ENCODE measurements at regions not wholly inside any gene's neighbourhood (a gene's known extent, or its start where the extent isn't known, plus 50 kb on each side); places are given as distances from the start of the nearest gene placed in this dataset.
A peak's percentile ranks its signal among the peaks of the same experiment; 100 is the strongest.

- H3K4me3 ChIP-seq (ENCODE audit: low read depth, low read length): no peak overlapping the region
- no peak for DNase-seq (ENCODE audit: low read depth)
- no peak for TF ChIP-seq CTCF (IDR thresholded peaks at IDR 0.05; ENCODE audit: insufficient read depth, low read depth, low read length, missing control alignments)
Measured at GRCh38 chr2:107398683-107399082, 428.0 kb upstream of the RGPD4 start.

GRCh38 chr2:107402330-107402729 lies 424.4 kb upstream of the RGPD4 start:
- TF ChIP-seq CTCF (IDR thresholded peaks at IDR 0.05; ENCODE audit: insufficient read depth, low read depth, low read length, missing control alignments): no peak
- DNase-seq (ENCODE audit: low read depth): peak; percentile 2
- no peak overlapping the region for H3K4me3 ChIP-seq (ENCODE audit: low read depth, low read length)

- no peak for DNase-seq (ENCODE audit: low read depth)
- no peak for TF ChIP-seq CTCF (IDR thresholded peaks at IDR 0.05; ENCODE audit: insufficient read depth, low read depth, low read length, missing control alignments)
- H3K4me3 ChIP-seq (ENCODE audit: low read depth, low read length): no peak overlapping the region
Measured at GRCh38 chr2:107405261-107405660, 421.4 kb upstream of the RGPD4 start.

GRCh38 chr2:107407017-107407416 lies 419.7 kb upstream of the RGPD4 start:
- TF ChIP-seq CTCF (IDR thresholded peaks at IDR 0.05; ENCODE audit: insufficient read depth, low read depth, low read length, missing control alignments): no peak
- DNase-seq (ENCODE audit: low read depth): no peak
- H3K4me3 ChIP-seq (ENCODE audit: low read depth, low read length): no peak overlapping the region

- no peak for TF ChIP-seq CTCF (IDR thresholded peaks at IDR 0.05; ENCODE audit: insufficient read depth, low read depth, low read length, missing control alignments)
- DNase-seq (ENCODE audit: low read depth): no peak
- no peak overlapping the region for H3K4me3 ChIP-seq (ENCODE audit: low read depth, low read length)
Measured at GRCh38 chr2:107407974-107408373, 418.7 kb upstream of the RGPD4 start.

GRCh38 chr2:107411267-107411666 lies 415.4 kb upstream of the RGPD4 start:
- DNase-seq (ENCODE audit: low read depth): no peak
- no peak for TF ChIP-seq CTCF (IDR thresholded peaks at IDR 0.05; ENCODE audit: insufficient read depth, low read depth, low read length, missing control alignments)

GRCh38 chr2:107412209-107412904 lies 414.3 kb upstream of the RGPD4 start:
- DNase-seq (ENCODE audit: low read depth): no peak
- no peak for TF ChIP-seq CTCF (IDR thresholded peaks at IDR 0.05; ENCODE audit: insufficient read depth, low read depth, low read length, missing control alignments)
- H3K4me3 ChIP-seq (ENCODE audit: low read depth, low read length): no peak overlapping the region

More at GRCh38 chr2:107411267-107411666, 415.4 kb upstream of the RGPD4 start:
- H3K4me3 ChIP-seq (ENCODE audit: low read depth, low read length): no peak overlapping the region

All from GM12865 (cell line).